ENCODE measurements at regions not wholly inside any gene's neighbourhood (a gene's known extent, or its start where the extent isn't known, plus 50 kb on each side); places are given as distances from the start of the nearest gene placed in this dataset.
A peak's percentile ranks its signal among the peaks of the same experiment; 100 is the strongest.

DNA sequence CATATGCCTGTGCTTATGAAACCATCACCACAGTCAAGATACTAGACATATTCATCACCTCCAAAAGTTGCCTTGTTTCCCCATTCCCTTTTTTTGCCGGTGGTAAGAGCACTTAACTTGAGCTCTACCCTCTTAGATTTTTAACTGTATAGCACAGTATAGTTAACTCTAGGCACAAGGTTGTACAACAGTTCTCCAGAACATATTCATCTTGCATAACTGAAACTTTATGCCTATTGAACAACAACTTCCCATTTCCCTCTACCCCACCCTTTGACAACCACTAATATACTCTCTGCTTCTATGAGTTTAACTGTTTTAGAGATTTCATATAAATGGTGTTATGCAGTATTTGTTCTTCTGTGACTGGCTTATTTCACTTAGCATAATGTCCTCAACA lies 119.3 kb downstream of the ASB9 start:
- TF ChIP-seq, protein P1, sequence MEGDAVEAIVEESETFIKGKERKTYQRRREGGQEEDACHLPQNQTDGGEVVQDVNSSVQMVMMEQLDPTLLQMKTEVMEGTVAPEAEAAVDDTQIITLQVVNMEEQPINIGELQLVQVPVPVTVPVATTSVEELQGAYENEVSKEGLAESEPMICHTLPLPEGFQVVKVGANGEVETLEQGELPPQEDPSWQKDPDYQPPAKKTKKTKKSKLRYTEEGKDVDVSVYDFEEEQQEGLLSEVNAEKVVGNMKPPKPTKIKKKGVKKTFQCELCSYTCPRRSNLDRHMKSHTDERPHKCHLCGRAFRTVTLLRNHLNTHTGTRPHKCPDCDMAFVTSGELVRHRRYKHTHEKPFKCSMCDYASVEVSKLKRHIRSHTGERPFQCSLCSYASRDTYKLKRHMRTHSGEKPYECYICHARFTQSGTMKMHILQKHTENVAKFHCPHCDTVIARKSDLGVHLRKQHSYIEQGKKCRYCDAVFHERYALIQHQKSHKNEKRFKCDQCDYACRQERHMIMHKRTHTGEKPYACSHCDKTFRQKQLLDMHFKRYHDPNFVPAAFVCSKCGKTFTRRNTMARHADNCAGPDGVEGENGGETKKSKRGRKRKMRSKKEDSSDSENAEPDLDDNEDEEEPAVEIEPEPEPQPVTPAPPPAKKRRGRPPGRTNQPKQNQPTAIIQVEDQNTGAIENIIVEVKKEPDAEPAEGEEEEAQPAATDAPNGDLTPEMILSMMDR (conservative IDR thresholded peaks at IDR 0.05; ENCODE audit: low read length): no peak
- DNase-seq (ENCODE audit: low read depth): no peak
- H3K4me3 ChIP-seq (ENCODE audit: low read length): no peak overlapping the region

DNA sequence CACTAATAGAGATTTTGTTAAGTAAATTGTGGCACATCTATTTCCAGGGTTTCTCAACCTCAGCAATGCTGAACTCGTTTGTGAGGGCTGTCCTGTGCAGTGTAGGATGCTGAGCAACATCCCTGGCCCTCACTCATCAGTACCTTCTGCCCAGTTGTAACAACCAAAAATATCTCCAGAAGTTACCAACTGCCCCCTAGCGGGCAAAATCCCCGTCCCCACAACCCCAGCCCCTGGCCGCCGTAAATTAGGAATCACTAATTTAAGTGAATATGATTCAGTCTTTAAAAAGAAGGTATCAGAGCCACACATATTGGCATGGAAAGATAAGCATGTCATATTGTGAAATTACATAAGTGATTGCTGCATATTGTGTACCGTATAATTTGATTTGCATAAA lies 123.4 kb downstream of the ASB9 start:
- TF ChIP-seq, protein P1 (conservative IDR thresholded peaks at IDR 0.05; ENCODE audit: low read length): peak; percentile 39; the same call in 1 of the 2 replicates
- peak; percentile 5 for DNase-seq (ENCODE audit: low read depth)
- no peak overlapping the region for H3K4me3 ChIP-seq (ENCODE audit: low read length)

DNA sequence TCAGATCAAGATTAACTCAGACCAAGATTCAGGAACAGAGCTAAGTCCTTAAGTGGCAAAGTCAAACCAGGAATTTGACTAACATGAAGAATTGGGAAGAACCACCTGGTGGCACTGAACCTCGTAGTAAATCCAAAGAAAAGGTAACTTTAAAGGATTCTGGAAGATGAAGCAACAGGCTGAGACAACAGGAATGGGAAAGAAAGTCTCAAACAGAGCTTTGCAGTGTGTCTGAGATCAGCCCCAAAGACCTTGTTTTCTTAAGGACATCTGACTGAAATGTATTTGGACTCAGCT lies 126.1 kb downstream of the ASB9 start:
- TF ChIP-seq, protein P1 (conservative IDR thresholded peaks at IDR 0.05; ENCODE audit: low read length): no peak
- no peak overlapping the region for H3K4me3 ChIP-seq (ENCODE audit: low read length)
- DNase-seq (ENCODE audit: low read depth): no peak

DNA sequence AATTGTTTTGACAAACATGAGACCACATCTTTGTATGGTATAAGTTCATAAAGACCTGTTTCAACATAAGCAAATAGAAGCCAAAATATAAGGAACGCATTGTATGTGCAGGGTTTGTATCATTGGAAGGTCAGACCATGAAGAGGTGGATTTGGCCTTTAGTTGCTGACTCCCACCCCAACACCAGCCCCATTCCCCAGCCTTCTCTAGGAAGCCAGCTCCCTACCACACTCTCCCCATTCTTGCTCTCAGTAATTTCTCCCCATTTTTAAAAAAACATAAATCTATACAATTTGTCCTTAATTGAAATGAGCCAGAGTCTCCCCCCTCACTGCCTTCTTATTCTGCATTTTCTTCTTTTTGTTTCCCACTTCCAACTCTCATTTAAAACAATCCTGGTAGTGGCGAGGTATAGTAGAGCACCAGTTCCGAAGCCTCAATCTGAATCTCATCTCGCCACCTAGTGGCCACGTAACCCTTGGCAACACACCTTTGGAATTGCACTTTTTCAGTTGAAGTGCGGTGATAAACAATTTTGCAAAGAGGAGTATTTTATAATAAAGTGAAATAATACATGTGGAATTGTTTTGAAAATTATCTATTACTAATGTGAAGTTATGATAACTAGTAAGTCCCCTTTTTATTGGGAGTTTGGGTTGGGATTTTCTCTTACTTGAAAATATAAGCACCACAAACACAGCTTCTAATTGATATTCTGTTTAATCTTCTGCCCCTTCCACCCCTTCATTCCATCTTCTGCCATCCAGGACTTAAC lies 126.6 kb downstream of the ASB9 start:
- TF ChIP-seq, protein P1 (conservative IDR thresholded peaks at IDR 0.05; ENCODE audit: low read length): peak; percentile 76
- H3K4me3 ChIP-seq (ENCODE audit: low read length): no peak overlapping the region
- DNase-seq (ENCODE audit: low read depth): peak; percentile 24

DNA sequence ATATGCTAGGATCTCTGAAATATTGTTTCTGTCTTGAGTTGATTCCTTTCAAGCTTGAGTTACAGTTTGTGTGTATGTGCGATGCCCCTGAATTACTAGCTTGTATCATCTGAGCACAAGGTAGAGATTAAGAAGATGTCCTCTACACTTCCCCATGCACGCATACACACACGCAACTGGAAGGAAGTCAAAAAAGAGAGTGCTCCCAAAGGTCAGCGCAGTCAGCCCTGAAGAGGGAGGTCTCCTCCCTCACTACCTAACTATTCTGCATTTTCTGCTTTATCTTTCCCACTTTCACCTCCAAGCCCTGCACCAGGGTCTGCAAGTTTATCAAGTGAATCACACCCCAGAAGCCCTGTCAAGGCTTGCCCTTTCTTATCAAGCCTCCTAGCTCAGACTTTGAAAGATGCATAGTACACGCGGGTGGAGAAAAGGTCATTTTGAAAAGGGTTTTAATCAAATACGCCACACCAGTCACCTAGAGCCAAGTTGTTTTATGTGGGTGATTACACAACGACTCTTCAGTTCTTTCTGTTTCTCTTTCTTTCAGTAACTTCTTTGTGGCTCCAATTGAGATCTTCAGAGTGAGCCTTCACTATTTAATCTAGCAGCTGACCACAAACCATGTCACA lies 127.7 kb downstream of the ASB9 start:
- H3K4me3 ChIP-seq (ENCODE audit: low read length): no peak overlapping the region
- TF ChIP-seq, protein P1 (conservative IDR thresholded peaks at IDR 0.05; ENCODE audit: low read length): no peak
- peak; percentile 2 for DNase-seq (ENCODE audit: low read depth)

DNA sequence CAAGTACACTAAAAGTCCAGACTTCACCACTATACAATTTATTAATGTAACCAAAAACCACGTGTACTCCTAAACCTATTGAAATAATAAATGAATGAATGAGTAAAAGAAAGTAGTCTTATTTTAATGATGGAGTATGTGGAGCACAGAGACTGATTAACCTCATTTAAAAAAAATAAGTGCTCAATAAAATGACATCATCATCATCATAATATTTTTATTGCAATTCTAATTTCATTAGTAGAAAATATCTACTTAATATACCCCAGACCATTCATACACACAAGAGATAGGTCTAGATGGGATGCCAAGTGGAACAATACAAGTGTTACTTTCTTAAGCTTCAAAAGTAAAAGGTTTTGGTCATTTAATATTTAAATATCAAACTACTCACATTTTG lies 133.1 kb downstream of the ASB9 start:
- DNase-seq (ENCODE audit: low read depth): no peak
- H3K4me3 ChIP-seq (ENCODE audit: low read length): no peak overlapping the region
- TF ChIP-seq, protein P1 (conservative IDR thresholded peaks at IDR 0.05; ENCODE audit: low read length): no peak

DNA sequence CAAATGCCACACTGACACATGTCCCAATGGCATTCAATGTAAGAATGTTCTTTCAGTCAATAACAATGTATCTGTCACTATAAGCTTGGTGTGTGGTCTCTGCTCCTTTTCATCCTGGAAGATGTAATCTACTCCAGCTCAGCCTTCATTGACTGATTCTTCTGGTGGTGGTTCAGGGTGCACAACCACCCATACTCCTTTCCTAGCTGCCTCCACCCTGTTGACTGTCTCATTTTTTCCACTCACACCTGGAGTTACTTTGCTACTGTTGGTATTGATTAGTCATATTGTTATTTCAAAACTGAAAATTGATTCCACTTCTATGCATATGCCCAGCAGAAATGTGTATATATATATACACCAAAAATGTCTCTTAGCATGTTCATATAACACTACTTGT lies 140.5 kb downstream of the ASB9 start:
- no peak overlapping the region for H3K4me3 ChIP-seq (ENCODE audit: low read length)
- DNase-seq (ENCODE audit: low read depth): no peak
- TF ChIP-seq, protein P1 (conservative IDR thresholded peaks at IDR 0.05; ENCODE audit: low read length): no peak
